ENCODE measurements at regions not wholly inside any gene's neighbourhood (a gene's known extent, or its start where the extent isn't known, plus 50 kb on each side); places are given as distances from the start of the nearest gene placed in this dataset.

GRCh38 chr3:64848127-64848800, 160.5 kb upstream of the ADAMTS9 start:
- Histone ChIP-seq H3K9ac (ENCODE audit: low read length) (no peak overlapping the region), H3K4me3 (ENCODE audit: low read depth, low read length) (no peak overlapping the region), H3K27me3 (ENCODE audit: control insufficient read depth, insufficient read depth, low read length) (no peaks in the 10 kb centered on the region), H3K27ac (ENCODE audit: low read depth, low read length) (no peak overlapping the region), H3K9me3 (ENCODE audit: control insufficient read depth, insufficient read depth, low read depth, low read length) (no peaks in the 10 kb centered on the region), H3K36me3 (ENCODE audit: control insufficient read depth, insufficient read depth, low read length) (no peaks in the 10 kb centered on the region), H3K4me1 (ENCODE audit: control insufficient read depth, insufficient read depth, low read length) (no peaks in the 10 kb centered on the region)

DNA sequence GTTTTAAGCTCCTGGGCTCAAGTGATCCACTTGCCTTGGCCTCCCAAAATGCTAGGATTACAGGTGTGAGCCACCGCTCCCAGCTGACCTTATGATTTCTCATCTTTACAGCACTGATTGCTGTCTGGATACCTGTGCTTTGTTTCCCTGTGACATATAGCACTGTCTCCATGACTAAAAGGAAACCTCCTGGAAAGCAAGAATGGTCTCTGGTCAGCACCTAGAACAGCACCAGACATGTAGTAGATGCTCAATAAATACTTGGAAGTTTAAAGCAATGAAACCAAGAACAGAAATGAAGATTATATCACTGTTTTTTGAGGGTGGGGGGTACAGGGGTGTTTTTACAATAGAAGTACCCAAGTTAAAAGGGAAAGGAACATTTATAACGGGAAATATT, 156.8 kb upstream of the ADAMTS9 start:
- H3K9me3 ChIP-seq (ENCODE audit: control insufficient read depth, insufficient read depth, low read depth, low read length) = no peaks in the 10 kb centered on the region
- H3K4me3 ChIP-seq (ENCODE audit: low read depth, low read length) = no peak overlapping the region
- no peaks in the 10 kb centered on the region for H3K36me3 ChIP-seq (ENCODE audit: control insufficient read depth, insufficient read depth, low read length)
- no peak overlapping the region for H3K9ac ChIP-seq (ENCODE audit: low read length)
- H3K4me1 ChIP-seq (ENCODE audit: control insufficient read depth, insufficient read depth, low read length) = no peaks in the 10 kb centered on the region
- no peak overlapping the region for H3K27ac ChIP-seq (ENCODE audit: low read depth, low read length)
- no peaks in the 10 kb centered on the region for H3K27me3 ChIP-seq (ENCODE audit: control insufficient read depth, insufficient read depth, low read length)

DNA sequence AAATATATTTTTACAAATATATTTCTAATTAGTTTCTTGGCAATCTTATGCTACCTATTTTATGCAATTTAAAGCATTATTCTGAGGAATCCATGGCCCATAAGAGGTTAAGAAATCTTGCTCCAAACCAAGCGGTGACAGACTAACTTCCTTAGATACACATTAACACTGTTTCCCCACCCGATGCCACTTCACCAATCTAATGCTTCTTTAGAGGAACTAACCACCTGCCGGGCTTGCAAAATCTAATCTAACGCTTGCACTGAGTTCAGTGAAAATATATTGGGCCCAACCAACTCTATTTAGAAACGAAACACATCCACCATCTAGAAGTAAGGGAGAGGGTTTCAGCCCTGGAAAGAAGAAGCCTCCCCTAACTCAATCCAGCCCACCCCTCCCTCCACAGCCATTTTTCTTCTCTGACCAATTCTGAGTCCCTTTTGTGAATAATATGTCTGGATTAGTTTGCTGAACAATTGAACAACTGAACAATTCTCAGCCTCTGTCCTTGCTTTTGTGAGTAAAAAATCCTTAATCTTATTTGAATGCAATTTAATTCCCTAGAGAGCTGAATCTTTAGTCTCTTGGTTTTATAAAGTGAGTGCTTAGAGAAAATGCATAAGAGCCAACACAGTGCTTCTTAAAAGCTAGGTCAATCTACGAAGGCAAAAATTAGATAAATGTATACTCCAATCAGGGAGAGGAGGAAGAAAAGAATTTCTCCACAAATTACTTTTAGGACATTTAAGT, 150.4 kb upstream of the ADAMTS9 start:
- Histone ChIP-seq H3K4me3 (ENCODE audit: low read depth, low read length) (no peak overlapping the region), H3K36me3 (ENCODE audit: control insufficient read depth, insufficient read depth, low read length) (no peaks in the 10 kb centered on the region), H3K27ac (ENCODE audit: low read depth, low read length) (no peak overlapping the region), H3K9me3 (ENCODE audit: control insufficient read depth, insufficient read depth, low read depth, low read length) (no peaks in the 10 kb centered on the region), H3K27me3 (ENCODE audit: control insufficient read depth, insufficient read depth, low read length) (no peaks in the 10 kb centered on the region), H3K9ac (ENCODE audit: low read length) (no peak overlapping the region), H3K4me1 (ENCODE audit: control insufficient read depth, insufficient read depth, low read length) (peaks cover 6% of the 10 kb centered on the region; the same call in 1 of the 2 replicates)

DNA sequence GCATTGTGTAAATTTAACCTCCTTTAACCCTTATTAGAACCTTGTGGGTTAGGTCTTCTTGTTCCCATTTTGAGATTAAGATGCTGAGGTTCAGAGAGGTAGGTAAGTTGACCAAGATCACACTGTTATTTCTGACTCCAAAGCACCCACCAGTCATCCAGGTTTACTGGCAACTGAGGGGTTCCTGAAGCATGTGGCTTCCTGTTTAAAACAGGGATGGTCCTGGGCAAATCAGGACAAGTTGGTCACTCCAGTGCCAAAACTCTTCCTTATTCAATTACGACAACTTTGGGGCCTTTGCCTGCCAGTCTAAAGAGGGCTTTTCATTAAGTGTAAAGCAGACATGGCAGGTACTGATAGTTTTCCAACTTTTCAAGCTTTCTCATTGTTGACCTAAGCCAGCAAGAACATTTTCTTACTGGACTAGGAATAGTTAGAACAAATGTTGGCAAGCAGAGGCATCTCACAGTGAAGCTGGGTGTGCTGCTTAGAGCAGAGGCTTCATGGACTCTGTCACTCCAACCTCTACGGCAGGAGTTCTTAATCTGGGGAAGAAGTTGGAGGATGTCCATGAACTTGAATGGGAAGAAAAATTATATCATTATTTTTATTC, 149.4 kb upstream of the ADAMTS9 start:
- no peak overlapping the region for H3K9ac ChIP-seq (ENCODE audit: low read length)
- peaks cover 6% of the 10 kb centered on the region; the same call in 1 of the 2 replicates for H3K4me1 ChIP-seq (ENCODE audit: control insufficient read depth, insufficient read depth, low read length)
- H3K27ac ChIP-seq (ENCODE audit: low read depth, low read length) = no peak overlapping the region
- no peak overlapping the region for H3K4me3 ChIP-seq (ENCODE audit: low read depth, low read length)
- no peaks in the 10 kb centered on the region for H3K36me3 ChIP-seq (ENCODE audit: control insufficient read depth, insufficient read depth, low read length)
- H3K9me3 ChIP-seq (ENCODE audit: control insufficient read depth, insufficient read depth, low read depth, low read length) = no peaks in the 10 kb centered on the region
- H3K27me3 ChIP-seq (ENCODE audit: control insufficient read depth, insufficient read depth, low read length) = no peaks in the 10 kb centered on the region

- no peak overlapping the region for H3K9ac ChIP-seq (ENCODE audit: low read length)
- H3K9me3 ChIP-seq (ENCODE audit: control insufficient read depth, insufficient read depth, low read depth, low read length) = no peaks in the 10 kb centered on the region
- H3K27ac ChIP-seq (ENCODE audit: low read depth, low read length) = no peak overlapping the region
- no peaks in the 10 kb centered on the region for H3K27me3 ChIP-seq (ENCODE audit: control insufficient read depth, insufficient read depth, low read length)
- no peak overlapping the region for H3K4me3 ChIP-seq (ENCODE audit: low read depth, low read length)
- peaks cover 6% of the 10 kb centered on the region; the same call in 1 of the 2 replicates for H3K4me1 ChIP-seq (ENCODE audit: control insufficient read depth, insufficient read depth, low read length)
- H3K36me3 ChIP-seq (ENCODE audit: control insufficient read depth, insufficient read depth, low read length) = no peaks in the 10 kb centered on the region
These were observed 148.3 kb upstream of the ADAMTS9 start for GRCh38 chr3:64836097-64836496.

- Histone ChIP-seq H3K4me3 (ENCODE audit: low read depth, low read length) (no peak overlapping the region), H3K27me3 (ENCODE audit: control insufficient read depth, insufficient read depth, low read length) (no peaks in the 10 kb centered on the region), H3K9ac (ENCODE audit: low read length) (no peak overlapping the region), H3K4me1 (ENCODE audit: control insufficient read depth, insufficient read depth, low read length) (peaks cover 9% of the 10 kb centered on the region; the same call in 1 of the 2 replicates), H3K27ac (ENCODE audit: low read depth, low read length) (no peak overlapping the region), H3K36me3 (ENCODE audit: control insufficient read depth, insufficient read depth, low read length) (no peaks in the 10 kb centered on the region), H3K9me3 (ENCODE audit: control insufficient read depth, insufficient read depth, low read depth, low read length) (no peaks in the 10 kb centered on the region)
These were observed 144.3 kb upstream of the ADAMTS9 start for GRCh38 chr3:64832098-64832497.

DNA sequence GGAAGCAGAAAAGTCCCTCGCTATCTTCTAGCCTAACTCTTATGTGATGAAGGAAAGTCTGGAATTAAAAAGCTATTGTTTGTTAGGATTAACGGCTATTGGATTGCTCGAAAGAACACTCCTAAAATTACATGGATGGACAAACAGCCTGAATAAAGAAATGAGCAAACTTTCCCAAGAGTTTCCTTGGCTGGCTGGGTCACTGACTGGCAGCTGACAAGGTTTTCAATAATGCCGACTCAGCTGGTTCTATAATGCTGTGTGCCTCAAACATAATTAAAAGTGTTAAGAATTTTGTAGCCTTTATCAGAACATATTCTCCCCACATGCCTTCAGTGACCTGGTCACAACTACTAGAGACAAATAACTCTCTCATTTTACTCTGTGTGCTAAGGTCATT, 142.9 kb upstream of the ADAMTS9 start:
- H3K9me3 ChIP-seq (ENCODE audit: control insufficient read depth, insufficient read depth, low read depth, low read length) = no peaks in the 10 kb centered on the region
- peaks cover 12% of the 10 kb centered on the region; the same call in 1 of the 2 replicates for H3K4me1 ChIP-seq (ENCODE audit: control insufficient read depth, insufficient read depth, low read length)
- no peak overlapping the region for H3K4me3 ChIP-seq (ENCODE audit: low read depth, low read length)
- H3K36me3 ChIP-seq (ENCODE audit: control insufficient read depth, insufficient read depth, low read length) = no peaks in the 10 kb centered on the region
- H3K9ac ChIP-seq (ENCODE audit: low read length) = no peak overlapping the region
- no peak overlapping the region for H3K27ac ChIP-seq (ENCODE audit: low read depth, low read length)
- no peaks in the 10 kb centered on the region for H3K27me3 ChIP-seq (ENCODE audit: control insufficient read depth, insufficient read depth, low read length)

DNA sequence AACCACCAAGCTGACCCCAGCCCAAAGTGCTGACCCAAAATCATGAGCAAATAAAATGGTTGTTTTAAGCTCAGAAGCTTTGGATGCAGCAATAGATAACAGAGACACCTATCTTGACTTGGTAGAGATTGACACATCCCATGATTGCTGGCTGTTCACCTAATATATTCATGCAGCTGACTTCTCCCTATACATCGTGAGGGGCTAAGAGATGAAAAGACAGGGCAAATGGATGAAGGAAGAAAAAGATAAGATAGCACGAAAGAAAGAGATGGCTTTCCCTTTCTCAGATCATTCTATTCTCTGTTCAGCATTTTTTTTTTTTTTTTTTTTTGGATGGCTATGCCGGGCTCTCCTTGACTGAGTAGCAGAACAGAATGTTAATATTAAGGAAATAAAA, 141.5 kb upstream of the ADAMTS9 start:
- H3K36me3 ChIP-seq (ENCODE audit: control insufficient read depth, insufficient read depth, low read length) = no peaks in the 10 kb centered on the region

DNA sequence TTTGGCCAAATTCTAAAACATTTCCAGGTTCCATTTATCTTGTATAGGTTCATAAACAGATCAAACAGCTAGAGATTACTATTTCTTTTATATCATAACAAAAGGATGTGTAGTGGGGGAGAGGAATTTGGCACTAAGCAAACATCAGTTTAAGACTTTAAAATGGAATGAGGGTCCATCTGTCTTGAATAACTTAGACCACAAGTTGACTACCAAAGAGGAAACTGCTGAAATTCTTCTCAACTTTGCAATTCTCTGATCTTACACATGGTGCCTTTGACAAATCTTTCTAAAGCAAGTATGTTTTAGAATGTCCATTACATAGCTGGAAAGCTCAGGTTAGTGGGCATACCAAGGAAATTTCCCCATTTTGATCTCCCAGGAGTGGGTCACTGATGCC, 140.5 kb upstream of the ADAMTS9 start:
- H3K27me3 ChIP-seq (ENCODE audit: control insufficient read depth, insufficient read depth, low read length) = no peaks in the 10 kb centered on the region
- no peak overlapping the region for H3K9ac ChIP-seq (ENCODE audit: low read length)
- H3K36me3 ChIP-seq (ENCODE audit: control insufficient read depth, insufficient read depth, low read length) = no peaks in the 10 kb centered on the region
- H3K9me3 ChIP-seq (ENCODE audit: control insufficient read depth, insufficient read depth, low read depth, low read length) = no peaks in the 10 kb centered on the region
- H3K4me3 ChIP-seq (ENCODE audit: low read depth, low read length) = no peak overlapping the region
- H3K27ac ChIP-seq (ENCODE audit: low read depth, low read length) = no peak overlapping the region
- H3K4me1 ChIP-seq (ENCODE audit: control insufficient read depth, insufficient read depth, low read length) = peaks cover 16% of the 10 kb centered on the region

More for the DNA sequence above, 141.5 kb upstream of the ADAMTS9 start:
- Histone ChIP-seq H3K9ac (ENCODE audit: low read length) (no peak overlapping the region), H3K4me3 (ENCODE audit: low read depth, low read length) (no peak overlapping the region), H3K27me3 (ENCODE audit: control insufficient read depth, insufficient read depth, low read length) (no peaks in the 10 kb centered on the region), H3K4me1 (ENCODE audit: control insufficient read depth, insufficient read depth, low read length) (peaks cover 16% of the 10 kb centered on the region), H3K27ac (ENCODE audit: low read depth, low read length) (no peak overlapping the region), H3K9me3 (ENCODE audit: control insufficient read depth, insufficient read depth, low read depth, low read length) (no peaks in the 10 kb centered on the region)

GRCh38 chr3:64827431-64827830, 139.6 kb upstream of the ADAMTS9 start:
- no peaks in the 10 kb centered on the region for H3K9me3 ChIP-seq (ENCODE audit: control insufficient read depth, insufficient read depth, low read depth, low read length)
- H3K9ac ChIP-seq (ENCODE audit: low read length) = no peak overlapping the region
- peaks cover 16% of the 10 kb centered on the region for H3K4me1 ChIP-seq (ENCODE audit: control insufficient read depth, insufficient read depth, low read length)
- no peak overlapping the region for H3K27ac ChIP-seq (ENCODE audit: low read depth, low read length)
- no peaks in the 10 kb centered on the region for H3K36me3 ChIP-seq (ENCODE audit: control insufficient read depth, insufficient read depth, low read length)
- no peaks in the 10 kb centered on the region for H3K27me3 ChIP-seq (ENCODE audit: control insufficient read depth, insufficient read depth, low read length)
- no peak overlapping the region for H3K4me3 ChIP-seq (ENCODE audit: low read depth, low read length)

GRCh38 chr3:64827019-64827418, 139.2 kb upstream of the ADAMTS9 start:
- Histone ChIP-seq H3K4me1 (ENCODE audit: control insufficient read depth, insufficient read depth, low read length) (peaks cover 16% of the 10 kb centered on the region), H3K9me3 (ENCODE audit: control insufficient read depth, insufficient read depth, low read depth, low read length) (no peaks in the 10 kb centered on the region), H3K4me3 (ENCODE audit: low read depth, low read length) (no peak overlapping the region), H3K36me3 (ENCODE audit: control insufficient read depth, insufficient read depth, low read length) (no peaks in the 10 kb centered on the region), H3K27ac (ENCODE audit: low read depth, low read length) (no peak overlapping the region), H3K27me3 (ENCODE audit: control insufficient read depth, insufficient read depth, low read length) (no peaks in the 10 kb centered on the region), H3K9ac (ENCODE audit: low read length) (no peak overlapping the region)
